GM10266 (cell line): ENCODE measurements at regions not wholly inside any gene's neighbourhood (a gene's known extent, or its start where the extent isn't known, plus 50 kb on each side); places are given as distances from the start of the nearest gene placed in this dataset.

ENCODE experiments used
- DNase-seq: peaks from one replicate; pipeline ENCODE4 v3.0.0; 2012; ENCODE audit errors: extremely low spot score
- TF ChIP-seq, protein P1 (sequence below): IDR thresholded peaks from 2 replicates; pipeline ENCODE4 v1.5.1; 2012; ENCODE audit warnings: mild to moderate bottlenecking, low read depth; ENCODE audit not compliant: control insufficient read depth, insufficient read depth; ENCODE audit errors: missing control alignments

DNA sequence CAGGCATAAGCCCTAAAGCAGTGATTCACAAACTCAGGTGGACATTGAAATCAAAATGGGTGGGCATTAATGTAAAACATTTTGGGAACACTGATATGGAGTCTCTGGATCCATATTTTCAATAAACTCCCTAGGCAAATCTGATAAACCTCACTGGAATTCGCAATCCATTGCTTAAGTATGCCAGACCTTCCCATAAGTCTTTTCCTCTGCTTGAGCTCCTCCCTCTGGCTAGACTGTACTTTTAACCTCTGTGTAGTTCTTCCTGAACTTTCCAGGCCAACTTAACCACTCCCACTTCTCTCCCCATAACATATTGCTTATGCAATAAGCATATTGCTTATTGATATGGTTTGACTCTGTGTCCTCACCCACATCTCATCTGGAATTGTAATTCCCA lies 629.7 kb upstream of the IMPG1 start:
- DNase-seq: no peak
- TF ChIP-seq, protein P1, sequence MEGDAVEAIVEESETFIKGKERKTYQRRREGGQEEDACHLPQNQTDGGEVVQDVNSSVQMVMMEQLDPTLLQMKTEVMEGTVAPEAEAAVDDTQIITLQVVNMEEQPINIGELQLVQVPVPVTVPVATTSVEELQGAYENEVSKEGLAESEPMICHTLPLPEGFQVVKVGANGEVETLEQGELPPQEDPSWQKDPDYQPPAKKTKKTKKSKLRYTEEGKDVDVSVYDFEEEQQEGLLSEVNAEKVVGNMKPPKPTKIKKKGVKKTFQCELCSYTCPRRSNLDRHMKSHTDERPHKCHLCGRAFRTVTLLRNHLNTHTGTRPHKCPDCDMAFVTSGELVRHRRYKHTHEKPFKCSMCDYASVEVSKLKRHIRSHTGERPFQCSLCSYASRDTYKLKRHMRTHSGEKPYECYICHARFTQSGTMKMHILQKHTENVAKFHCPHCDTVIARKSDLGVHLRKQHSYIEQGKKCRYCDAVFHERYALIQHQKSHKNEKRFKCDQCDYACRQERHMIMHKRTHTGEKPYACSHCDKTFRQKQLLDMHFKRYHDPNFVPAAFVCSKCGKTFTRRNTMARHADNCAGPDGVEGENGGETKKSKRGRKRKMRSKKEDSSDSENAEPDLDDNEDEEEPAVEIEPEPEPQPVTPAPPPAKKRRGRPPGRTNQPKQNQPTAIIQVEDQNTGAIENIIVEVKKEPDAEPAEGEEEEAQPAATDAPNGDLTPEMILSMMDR: no peak

DNA sequence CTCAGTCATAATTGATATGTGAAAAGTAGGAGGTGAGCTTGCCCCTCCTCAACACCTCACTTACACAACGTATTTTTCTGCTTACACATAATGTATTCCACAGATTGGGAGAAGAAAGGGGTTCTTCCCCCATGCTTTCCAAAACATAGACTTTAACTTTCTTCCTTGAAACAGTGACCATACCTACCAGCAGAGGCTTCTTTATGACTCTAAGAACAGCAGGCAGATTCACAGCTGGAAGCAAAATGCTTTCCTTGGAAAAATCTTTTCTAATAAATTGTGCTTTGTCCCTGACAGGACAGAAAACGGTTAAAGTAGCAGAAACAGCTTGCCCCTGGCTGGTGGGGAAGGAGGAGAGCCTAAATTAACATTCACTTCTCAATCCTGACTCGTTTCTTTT lies 629.1 kb upstream of the IMPG1 start:
- TF ChIP-seq, protein P1: no peak
- DNase-seq: no peak

DNA sequence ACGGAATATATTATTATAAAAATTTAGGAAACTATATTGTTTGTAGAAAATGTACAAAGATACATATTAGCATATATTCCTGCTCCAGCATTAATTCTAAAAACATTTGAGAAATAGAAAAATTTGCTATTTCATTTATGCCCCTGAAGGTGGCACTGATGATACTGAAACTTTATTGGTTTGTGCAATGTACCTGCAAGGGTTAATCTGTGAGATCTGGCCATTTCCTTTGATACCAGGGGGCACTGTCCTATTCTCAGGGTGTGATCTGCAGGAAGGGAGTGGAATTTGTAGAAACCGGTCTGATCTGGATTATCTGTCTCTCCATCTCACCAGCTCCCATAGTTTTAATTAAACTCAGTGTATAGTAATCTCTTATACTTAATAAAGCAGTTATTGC lies 625.1 kb upstream of the IMPG1 start:
- DNase-seq: no peak
- TF ChIP-seq, protein P1: no peak

DNA sequence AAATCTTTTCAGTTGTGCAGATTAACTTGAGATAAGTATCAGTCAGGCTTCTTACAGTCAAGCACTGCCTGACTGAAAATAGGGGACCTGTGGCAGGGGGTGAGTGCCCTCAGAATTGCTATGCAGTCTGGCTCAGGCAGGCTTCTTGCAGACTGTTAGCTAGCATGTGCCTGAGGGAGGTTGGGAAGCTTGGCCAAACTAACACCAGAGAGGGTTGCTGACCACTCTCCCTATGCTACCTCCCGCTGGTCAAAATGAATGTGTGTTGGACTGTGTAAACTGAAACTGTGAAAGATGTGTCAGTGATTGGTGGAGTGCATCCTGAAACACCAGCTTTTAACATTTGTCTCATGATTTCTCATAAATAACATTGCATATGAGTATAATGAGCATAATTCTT lies 622.3 kb upstream of the IMPG1 start:
- TF ChIP-seq, protein P1: no peak
- DNase-seq: no peak

DNA sequence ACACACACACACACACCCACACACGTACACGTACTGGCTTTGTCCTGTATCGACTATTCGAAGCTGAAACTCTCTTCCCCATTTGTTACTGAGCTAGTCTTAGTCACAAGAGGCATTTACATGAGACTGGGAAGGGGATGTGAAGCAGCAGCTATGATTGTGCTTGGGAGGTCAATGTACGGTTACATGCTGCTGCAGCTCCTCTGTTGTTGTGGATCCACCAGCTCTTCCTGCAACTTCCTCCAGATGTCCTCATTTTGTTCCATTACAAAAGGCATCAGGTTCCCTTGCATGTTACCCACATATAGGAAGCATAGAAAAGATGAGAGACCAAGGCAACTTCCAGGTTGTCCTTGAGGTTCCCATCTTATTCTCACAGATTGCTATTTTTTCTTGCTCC lies 612.4 kb upstream of the IMPG1 start:
- no peak for DNase-seq
- TF ChIP-seq, protein P1: no peak

DNA sequence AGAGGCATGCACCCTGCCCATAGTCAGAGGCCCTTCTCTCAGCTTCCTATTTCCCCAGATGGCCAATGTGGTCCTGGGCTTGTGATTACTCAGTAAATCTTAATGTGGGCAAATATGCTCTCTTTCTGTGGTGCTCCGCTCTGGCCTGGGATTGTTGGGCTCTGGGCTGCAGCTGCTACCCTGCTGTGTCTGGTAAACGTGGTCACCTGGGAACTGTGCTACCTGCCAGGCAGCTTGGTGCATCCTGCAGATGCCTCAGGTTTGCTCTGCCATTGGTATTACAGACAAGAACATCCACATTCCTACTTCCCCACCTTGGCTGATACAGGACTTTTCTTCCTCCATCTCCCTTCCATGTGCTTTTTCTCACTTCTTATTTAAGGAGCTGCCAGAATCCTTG lies 611.5 kb upstream of the IMPG1 start:
- DNase-seq: no peak
- TF ChIP-seq, protein P1: no peak

DNA sequence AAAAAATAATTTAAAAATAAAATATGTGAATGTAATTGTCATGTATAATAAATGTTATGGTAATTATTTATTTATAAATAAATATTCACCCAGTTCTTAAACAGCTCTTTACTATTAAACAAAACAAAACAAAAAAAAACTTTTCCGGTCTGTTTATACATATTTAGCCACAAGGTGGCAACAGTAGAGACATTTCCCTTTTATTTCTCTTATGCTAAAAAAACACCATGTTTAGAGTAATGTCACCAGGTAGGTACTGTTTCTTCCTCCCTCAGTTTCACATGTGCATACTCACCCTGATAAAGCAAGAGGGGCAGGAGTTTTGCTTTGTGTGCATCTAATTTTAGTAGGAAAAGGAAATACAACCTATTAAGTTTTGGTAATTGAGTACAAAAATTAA lies 610.4 kb upstream of the IMPG1 start:
- TF ChIP-seq, protein P1: peak; percentile 30
- DNase-seq: no peak
